ENCODE measurements at regions not wholly inside any gene's neighbourhood (a gene's known extent, or its start where the extent isn't known, plus 50 kb on each side); places are given as distances from the start of the nearest gene placed in this dataset.
A peak's percentile ranks its signal among the peaks of the same experiment; 100 is the strongest.

DNA sequence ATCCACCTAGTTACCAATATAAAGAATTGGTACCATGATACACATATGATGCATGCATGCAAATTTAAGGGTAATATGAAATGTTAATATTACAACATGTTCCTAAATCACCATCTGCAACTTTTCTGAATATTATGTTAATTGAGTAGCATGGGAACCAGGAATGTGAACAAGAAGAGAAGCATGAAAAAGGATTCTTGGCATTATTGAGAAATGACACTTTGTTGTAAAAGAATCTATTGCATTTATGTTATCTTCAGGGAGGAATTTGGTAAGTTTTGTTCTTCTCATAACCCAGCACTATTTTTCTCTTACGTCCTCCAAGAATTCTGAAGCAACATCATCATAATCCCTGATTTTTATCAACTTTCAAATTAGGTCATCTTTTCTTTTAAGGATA, 159.9 kb upstream of the SLC25A13 start:
- no peak for DNase-seq

DNA sequence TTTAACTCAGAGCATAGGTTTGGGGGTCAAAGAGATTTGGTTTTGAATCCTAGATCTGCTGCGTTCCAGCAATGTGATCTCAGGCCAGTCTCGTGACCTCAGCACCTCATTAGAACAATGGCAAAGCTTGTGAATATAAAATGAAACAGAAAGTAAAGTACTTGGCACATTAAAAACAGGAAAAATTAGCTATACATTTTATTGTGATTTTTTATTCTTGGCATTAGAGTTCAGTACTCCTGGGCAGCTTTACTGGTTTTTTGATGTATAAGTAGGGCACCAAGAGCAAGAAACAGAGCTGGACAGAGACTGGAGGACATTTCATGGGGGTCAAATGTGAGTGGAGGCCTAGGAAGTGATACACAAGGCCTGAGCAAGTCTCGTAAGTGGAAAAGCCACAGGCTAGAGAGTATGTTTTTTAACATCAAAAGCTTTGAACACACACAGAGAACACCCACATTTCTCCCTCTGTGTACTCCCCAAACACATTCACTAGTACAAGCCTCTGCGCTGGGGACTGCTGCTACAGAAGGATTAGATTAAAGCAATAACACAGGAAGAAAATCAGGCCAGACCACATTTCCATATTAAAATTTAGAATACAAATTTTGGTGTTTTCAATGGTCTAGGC, 157.2 kb upstream of the SLC25A13 start:
- no peak for DNase-seq

DNA sequence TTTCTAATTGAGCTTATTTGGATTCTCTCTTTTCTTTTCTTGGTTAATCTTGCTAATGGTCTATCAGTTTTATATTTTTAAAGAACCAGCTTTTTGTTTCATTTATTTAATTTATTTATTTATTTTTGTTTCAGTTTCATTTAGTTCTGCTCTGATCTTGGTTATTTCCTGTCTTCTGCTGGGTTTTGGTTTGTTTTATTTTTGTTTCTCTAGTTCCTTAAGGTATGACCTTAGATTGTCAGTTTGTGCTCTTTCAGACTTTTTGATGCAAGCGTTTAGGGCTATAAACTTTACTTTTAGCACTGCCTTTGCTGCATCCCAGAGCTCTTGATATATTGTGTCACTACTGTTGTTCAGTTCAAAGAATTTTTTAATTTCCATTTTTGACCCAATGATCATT, 149.7 kb upstream of the SLC25A13 start:
- no peak for DNase-seq

DNA sequence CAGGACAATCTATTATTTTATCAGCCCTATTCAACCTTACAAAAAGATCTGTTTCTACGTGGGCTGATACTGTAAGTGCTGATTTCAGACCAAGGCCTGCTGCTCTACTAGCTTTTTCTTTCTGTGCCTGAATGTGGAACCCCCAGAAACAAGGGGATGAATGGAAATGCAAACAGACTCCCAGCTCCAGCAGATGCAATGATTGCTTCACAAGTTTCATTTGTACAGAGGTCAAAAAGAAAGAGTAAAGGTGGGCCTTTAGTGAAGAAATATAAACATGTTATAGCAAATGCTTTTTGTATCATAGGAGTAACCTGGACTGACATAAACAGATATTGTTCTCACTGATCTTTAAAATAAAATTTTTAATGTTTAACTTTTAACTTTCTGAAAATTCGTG, 130.2 kb upstream of the SLC25A13 start:
- no peak for DNase-seq

DNA sequence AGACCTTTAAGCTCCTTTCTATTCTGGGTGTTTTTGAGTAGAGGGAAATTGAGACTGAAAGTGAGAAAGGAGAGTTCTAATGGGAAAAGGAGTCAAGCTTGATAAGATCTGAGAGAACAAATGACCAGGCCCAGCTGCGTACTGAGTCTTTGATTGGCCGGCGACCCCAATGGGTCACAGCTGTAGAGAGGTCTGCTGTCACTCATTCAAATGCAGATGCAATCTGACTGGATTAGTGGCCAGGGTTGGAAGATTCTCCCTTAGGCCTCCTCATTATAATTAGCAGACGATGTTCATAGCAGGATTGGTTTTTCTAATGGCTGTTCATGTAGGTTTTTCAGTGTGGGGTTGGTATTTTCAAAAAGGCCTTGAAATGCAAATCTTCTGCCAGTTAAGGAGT, 127.2 kb upstream of the SLC25A13 start:
- DNase-seq = no peak

DNA sequence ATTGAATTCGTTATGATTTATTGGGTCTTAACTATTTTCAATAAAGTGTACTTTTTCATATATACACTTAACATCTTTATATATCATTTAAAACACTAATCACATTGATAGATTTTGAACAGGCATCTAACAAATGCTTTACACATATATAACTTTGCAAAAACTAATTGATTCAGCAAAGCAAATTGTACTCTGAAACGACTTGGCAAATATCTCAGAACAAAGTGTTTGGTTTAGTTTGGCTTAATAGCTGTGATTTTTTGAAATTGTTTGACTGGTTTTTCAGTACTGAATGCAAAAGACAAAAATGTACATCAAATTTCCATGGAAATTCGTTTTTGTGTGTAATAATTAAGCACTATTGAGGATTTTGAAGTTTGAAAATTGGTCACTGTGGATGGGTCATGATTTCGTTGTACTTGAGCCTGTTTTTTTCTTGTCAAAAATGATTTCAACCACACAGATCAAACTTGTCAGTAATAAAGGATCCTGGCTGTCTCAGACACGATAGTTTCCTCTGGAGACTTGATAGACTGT, 125.3 kb upstream of the SLC25A13 start:
- DNase-seq = no peak

DNA sequence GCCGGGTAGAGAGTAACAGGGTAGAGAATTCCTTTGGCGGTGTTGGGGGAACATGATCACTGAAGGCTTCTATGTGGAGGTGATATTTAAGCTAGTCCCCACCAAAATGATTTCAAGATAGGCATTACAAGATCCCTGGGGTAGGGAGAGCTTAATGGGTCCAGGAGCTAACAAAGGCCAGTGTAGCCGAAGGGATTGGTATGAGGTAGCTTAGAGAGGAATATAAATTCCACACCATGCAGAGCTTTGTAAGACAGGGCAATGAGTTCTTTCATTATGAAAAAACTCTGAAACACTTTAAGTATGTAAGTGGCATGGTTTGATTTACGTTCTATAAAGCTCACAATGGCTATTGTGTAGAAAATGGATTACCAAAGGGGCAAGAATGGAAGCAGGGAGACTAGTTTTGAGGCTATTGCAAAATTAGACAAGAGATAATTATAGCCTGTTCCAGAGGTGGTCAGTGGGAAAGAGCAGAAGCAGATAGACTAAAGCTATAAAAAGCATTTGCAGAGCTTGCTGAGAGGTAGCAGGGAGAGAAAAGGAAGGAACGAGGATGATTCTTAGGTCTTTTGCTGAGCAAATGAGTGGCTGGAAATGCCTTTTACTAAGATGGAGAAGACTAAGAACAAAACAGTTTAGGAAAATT, 119.7 kb upstream of the SLC25A13 start:
- DNase-seq = no peak

DNA sequence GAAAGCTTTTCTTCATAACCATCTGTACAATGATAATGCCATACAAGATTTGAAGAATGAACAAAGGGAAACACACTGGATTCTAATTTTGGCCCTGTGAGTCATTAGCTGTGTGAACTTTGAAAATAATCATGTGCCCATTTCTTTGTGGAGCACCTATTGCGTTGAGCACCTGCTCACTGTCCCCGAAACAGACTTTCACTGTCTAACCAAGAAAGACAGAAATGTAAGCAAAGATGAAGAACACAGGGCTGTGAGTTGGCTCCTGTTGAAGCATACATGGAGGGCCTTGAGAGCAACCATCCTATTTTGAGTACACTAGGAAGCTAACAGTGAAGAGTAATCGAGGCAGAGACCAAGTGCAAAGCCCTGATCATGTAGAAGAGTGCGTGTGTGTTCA, 118.4 kb upstream of the SLC25A13 start:
- DNase-seq = no peak

DNA sequence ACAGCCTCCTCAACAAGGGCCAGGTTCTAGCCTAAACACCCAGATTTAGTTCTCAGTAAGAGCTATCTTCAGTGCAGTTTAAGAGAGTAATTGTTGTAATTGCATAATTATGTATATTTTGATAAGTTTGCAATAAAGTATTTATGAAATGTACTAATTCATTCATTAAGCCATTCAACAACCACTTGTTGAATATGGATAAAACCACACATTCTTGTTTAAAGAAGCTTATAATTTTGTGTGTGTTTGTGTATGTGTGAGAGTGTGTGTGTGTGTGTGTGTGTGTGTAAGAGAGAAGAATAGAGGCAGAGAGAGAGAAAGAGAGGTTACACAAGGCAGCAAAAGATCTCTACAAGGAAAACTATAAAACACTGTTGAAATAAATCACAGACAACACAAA, 115.0 kb upstream of the SLC25A13 start:
- DNase-seq = no peak

DNA sequence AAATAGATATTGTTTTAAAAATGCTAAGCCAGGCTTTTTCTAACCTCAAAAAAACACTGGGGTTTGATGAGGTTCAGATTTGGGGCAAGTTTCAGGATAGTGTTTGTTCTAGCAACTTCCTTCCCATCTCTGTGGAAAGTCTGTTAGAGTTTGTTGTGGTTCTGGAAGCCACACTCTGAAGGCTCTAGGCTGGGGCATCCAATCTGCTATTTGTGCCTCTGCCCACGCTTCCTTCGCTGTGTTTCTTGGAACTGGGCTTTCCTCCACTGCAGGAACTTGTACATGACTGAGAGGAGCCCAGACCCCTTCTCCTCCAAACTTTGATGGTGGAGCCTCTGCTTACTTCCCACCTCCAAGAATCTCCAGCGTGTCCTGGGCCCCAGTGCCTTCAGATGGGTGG, 108.5 kb upstream of the SLC25A13 start:
- no peak for DNase-seq

DNA sequence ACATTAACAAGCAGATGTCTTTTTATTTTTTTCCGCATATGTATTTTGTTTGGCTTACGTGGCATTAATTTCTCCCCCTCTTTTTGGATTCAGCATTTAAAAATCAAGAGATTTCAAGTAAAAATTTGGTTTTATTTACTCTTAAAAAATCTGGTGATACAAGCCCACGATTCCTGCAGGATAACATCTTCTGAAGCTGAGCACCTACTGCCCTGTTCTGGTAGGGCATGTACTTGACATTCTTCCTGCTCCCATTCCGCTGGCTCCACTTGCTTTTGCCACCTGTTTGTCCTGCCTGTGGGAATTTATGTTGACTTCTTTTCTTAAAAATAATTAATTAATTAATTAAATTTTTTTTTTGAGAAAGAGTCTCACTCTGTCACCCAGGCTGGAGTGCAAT, 105.2 kb upstream of the SLC25A13 start:
- DNase-seq = no peak

DNA sequence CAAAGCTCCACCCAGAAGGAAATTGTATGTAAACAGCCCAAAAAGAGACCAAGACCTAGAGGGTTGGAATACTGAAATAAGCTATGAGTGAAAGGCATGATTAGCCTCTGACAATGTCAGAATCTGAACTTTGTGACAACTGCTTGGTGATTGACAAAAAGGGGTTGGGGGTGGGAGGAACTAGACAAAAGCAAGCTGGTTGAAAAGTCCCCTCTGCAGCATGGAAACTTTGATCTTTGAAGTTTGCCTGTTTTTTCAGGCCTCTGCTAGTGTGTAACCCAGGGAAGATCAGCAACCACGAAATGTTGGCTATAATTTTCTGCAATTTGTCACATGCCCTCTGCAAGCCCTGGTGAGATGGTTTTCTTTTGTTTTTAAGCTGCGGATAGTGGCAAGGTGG, 104.8 kb upstream of the SLC25A13 start:
- no peak for DNase-seq

DNA sequence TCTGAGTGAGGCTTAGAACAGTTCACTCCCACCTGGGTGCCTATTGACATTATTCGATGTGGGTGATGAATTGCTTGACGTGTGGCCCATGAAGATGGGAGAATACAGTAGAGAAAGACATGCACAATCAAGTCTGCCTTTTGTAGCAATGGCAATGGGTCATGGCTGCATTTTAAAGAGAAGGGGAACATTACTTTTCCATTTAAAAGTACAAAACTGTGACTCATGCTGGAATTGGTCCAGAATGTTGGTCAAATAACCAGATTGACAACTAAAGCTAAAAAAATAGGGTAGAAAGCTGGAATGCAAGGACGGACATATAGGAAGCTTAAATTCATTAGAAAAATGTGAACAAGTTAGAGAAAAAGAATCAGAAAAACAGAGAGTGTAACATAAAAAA, 104.1 kb upstream of the SLC25A13 start:
- no peak for DNase-seq

DNA sequence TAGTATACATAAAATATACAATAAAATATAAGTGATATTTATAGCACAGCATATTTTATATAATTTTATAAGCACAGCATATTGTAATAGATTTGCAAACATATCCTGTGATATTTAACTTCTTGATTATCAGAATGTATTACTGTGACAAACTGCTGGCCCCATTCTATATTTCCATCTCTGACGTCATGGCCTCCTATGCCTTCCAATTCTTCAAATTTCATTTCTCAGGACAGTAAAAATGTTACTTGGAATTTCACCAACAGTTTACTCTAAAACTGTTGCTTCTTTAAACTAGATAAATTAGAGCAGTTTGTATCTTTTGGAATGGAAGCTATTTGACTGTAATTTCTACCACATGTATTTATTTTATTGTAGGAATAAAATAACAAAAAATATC, 102.5 kb upstream of the SLC25A13 start:
- no peak for DNase-seq

DNA sequence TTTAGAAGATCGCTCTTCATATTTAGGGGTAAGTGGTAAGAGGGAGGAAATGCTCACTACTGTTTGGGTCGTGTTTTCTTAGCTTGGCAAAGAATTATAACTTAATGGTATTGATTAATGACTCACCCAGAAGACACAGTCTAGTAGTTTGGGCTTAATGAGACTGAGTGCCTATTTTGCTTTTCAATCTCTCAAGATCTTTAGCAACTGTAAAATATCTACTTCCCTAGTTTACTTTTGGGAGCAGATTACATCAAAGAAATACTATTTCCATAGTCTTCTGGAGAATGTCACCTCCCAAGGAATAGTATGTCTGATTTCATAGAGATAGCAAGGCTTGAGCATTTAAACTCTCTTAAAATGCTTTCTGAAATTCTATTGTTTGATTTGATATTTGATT, 100.5 kb upstream of the SLC25A13 start:
- no peak for DNase-seq

DNA sequence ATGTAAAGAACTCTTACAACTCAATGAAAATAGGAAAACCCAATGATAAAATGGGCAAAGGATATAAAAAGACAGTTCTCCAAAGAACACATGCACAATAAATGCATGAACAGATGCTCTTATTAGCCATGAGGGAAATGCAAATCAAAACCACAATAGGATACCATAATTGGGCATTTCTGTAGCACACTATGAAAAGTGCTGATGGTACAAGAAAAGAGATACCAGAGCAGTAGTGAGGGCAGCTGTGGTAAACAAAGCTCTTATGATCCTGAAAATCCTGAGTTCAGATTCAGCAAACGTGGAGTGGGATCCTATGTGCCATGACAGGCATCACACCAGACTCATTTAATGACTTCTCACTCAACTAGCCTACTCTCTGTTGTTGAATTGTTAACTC, 96.7 kb upstream of the SLC25A13 start:
- no peak for DNase-seq

DNA sequence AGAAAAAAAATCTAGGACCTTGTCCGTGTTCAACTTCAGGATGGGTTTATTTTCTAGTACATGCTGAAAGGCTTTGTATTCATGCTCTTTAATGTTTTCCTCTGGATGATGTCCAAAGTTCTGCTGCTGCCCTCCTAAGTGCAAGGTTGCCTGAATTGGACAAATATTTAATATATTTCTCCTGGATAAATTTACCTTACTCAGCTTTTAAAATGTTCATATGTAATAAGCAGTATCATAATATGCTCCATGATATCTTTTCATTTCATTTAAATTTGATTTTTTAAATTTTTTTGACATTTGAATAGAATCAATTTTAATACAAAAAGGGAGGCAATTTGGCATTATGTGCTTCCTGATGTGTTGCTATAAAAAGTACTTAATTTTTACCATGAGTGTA, 95.9 kb upstream of the SLC25A13 start:
- no peak for DNase-seq

DNA sequence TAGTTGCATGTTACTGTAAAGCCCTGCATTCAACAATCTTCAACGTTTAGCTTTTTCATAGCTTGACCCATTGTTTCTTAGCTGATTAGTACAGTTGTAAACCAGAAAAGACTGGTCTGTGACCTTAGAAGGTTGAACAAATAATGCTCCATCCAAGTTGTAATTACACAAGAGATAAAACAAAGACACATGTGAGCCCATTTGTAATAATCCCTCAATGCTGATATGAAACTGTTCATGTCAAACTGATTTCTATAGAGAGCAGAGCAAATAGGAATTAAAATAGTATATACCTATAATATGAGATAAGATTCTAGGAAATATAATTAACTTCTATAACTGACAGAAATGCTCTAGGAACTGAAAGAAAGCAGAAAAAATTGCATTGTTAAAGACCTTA, 94.7 kb upstream of the SLC25A13 start:
- no peak for DNase-seq

DNA sequence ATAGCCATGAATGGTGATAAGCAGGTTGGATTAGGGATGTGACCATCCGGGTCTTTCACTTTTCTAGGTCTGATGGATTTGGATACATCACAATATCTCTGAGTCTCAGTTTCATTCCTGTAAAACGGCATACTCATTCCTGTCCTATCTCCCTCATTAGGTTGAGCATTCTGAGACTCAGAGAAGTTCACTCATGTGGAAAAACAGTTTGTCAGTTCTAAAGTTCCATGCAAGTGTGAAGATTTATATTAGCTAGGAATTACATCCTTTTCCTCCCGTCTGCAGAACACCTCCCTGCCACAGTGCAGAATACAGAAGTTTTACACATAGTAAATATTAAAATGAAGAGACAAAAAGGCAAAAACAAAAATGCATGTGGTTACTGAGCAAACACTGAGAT, 94.2 kb upstream of the SLC25A13 start:
- DNase-seq = no peak

DNA sequence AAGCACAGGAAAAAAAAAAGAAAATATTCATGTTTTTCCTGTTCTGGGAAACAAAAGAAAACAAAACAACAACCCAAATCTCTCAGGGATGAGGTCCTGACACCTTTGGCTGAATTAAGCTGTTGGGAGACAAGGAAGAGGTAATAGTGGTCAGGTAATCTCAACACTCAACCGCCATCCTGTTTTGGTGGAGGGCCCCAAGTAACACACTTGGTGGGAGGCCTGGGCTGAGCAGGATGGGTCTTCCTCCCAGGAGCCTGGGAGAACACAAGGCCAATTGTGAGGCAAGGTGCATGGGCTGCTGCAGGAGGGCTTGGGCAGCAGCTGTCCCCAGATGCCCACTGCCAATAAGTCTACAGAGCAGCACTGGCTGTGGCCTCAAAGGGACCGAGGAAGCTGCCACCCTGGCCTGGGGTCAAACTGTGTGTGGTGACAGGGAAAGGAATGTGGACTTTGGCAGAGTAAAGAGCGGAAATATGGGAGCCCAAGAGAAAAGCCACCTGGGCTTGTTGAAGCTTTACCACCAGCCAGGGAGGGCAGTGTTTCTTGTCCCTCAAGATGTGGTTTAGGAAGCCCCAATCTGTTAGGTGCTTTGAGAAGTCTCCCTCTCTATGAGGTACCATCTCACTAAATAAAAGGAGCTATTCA, 93.5 kb upstream of the SLC25A13 start:
- DNase-seq = no peak

DNA sequence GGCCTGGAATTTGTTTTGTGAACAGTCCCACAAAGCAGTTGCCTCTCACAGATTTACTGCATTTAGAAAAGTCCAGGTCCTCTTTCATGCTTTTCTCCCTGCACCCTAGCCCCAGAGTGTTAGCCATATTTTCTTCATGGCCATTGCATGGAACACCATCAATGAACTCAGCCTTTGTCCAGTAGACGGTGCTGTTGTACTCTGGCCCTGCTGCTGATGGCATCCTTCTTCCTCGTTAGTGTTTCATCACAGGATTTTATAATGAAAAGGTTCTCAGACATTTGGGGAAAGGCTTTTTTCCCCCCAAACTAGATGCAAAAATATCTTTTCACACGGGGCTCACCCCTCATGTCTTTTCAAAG, 93.0 kb upstream of the SLC25A13 start:
- DNase-seq = peak; percentile 31 to 45

DNA sequence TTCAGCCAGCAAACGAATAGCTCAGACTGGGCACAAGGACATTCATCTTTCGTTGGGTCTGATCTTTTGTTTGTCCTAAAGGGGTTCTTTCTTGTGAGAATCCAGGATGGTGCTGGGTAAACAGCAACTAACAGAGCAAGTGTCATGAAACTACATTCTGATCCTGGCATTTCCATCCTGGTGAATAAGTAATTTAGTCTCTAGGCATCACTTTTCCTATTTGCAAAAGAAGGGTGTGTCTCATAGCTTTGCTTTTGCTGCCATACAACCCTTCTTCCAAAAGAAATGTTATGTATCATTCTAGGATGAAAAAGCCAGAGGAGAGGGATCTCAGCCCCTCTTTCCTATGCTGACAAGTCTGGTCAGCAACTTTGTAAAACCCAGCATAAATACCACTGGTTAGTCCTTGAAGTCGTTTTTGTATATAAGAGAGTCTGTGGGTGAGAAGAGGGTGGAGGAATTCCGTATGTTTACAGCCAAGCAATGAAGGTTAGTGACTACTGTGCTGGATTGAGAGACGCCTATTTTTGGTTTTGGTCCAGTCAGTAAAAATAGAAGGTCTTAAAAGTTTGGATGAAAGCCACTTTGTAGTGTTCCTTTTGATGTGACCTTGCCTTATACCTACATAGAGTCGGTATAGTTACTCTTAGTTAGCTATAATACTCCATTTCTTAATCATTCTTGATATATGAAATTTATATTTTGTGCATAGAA, 88.4 kb upstream of the SLC25A13 start:
- no peak for DNase-seq

DNA sequence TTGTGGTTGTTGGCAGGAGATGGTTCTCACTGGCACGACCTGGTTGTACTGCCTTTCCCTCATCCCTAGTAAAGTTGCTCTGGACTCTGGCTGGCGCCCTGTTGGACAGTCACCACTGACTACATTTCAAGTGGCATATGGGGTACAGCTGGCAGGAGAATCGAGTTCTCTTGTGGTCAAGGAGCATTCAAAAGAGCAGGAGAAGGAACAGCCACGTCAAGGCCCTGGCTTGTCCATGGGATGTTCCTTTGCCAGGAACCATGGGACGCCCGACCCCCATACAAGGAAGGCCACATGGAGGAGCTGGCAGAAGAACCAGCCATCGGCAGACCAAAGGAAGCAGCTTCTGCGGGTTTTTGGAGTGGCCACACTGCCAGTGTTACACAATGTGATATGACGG, 87.0 kb upstream of the SLC25A13 start:
- no peak for DNase-seq

DNA sequence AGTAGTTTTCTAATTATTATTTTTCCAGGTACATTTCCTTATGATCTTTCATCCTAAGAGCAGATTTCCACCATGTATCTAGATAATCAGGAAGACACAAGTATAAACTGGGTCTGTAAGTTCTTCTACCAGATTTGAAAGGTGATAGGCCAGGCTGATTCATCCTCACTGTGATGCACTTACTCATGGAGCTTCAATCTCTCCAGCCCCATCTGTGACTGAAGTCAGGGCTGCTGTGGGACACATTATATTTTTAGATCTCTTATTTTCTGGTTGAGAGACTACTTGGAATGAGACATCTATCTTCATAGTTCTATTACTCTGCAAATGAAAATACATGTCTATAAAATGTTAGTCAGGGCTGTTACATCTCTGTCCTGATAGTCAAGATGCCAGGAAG, 85.5 kb upstream of the SLC25A13 start:
- no peak for DNase-seq

Data from activated CD4-positive, alpha-beta T cell treated with anti-CD3 and anti-CD28 coated beads, Interleukin-2, amount 50 U/mL, for 48 hours (primary cell).